HEK293T (cell line): ENCODE measurements at regions not wholly inside any gene's neighbourhood (a gene's known extent, or its start where the extent isn't known, plus 50 kb on each side); places are given as distances from the start of the nearest gene placed in this dataset.

ENCODE experiments used
- CTCF ChIA-PET: fragments of 350-600 bp; formaldehyde crosslinking; extraction: SDS; loops from one replicate; lab custom pipeline; 2021; ENCODE audit warnings: antibody characterized with exemption, inconsistent platforms; lab: Yijun Ruan, JAX
- POLR2A ChIA-PET: fragments of 350-600 bp; formaldehyde crosslinking; extraction: SDS; loops from one replicate; lab custom pipeline; 2020; ENCODE audit warnings: antibody characterized with exemption, inconsistent platforms; lab: Yijun Ruan, JAX
- DNase-seq: peaks from one replicate; pipeline ENCODE4 v3.0.0; 2012; ENCODE audit warnings: mixed read lengths; ENCODE audit errors: extremely low spot score
- ARNT ChIP-seq: fragments of 450-650 bp; IDR thresholded peaks from 2 replicates; pipeline ENCODE4 v1.6.1; 2017; ENCODE audit warnings: mild to moderate bottlenecking
- BHLHE40 ChIP-seq: fragments of 450-650 bp; IDR thresholded peaks from 2 replicates; pipeline ENCODE4 v1.6.1; 2016; ENCODE audit warnings: mild to moderate bottlenecking, moderate library complexity, borderline replicate concordance
- CTBP1 ChIP-seq: fragments of 450-650 bp; IDR thresholded peaks from 2 replicates; pipeline ENCODE4 v1.6.1; 2016; ENCODE audit warnings: borderline replicate concordance
- ELF4 ChIP-seq: fragments of 450-650 bp; IDR thresholded peaks from 2 replicates; pipeline ENCODE4 v1.6.1; 2017; ENCODE audit warnings: antibody characterized with exemption
- FOXA1 ChIP-seq: fragments of 450-650 bp; IDR thresholded peaks from 2 replicates; pipeline ENCODE4 v1.6.1; 2016; ENCODE audit warnings: mild to moderate bottlenecking
- FOXK2 ChIP-seq: fragments of 450-650 bp; IDR thresholded peaks from 2 replicates; pipeline ENCODE4 v1.6.1; 2016; ENCODE audit warnings: mild to moderate bottlenecking
- FOXM1 ChIP-seq: fragments of 450-650 bp; IDR thresholded peaks from 2 replicates; pipeline ENCODE4 v1.6.1; 2017; ENCODE audit warnings: mild to moderate bottlenecking, borderline replicate concordance
- HDGF ChIP-seq: fragments of 450-650 bp; IDR thresholded peaks from 2 replicates; pipeline ENCODE4 v1.6.1; 2017; ENCODE audit warnings: antibody characterized with exemption, borderline replicate concordance
- L3MBTL2 ChIP-seq: fragments of 450-650 bp; conservative IDR thresholded peaks from 2 replicates; pipeline ENCODE4 v1.6.1; 2016; ENCODE audit warnings: mild to moderate bottlenecking
- LEF1 ChIP-seq: fragments of 450-650 bp; IDR thresholded peaks from 2 replicates; pipeline ENCODE4 v1.6.1; 2017; ENCODE audit warnings: mild to moderate bottlenecking, borderline replicate concordance
- NFRKB ChIP-seq: fragments of 450-650 bp; IDR thresholded peaks from 2 replicates; pipeline ENCODE4 v1.6.1; 2016; ENCODE audit warnings: mild to moderate bottlenecking, moderate library complexity
- PKNOX1 ChIP-seq: fragments of 450-650 bp; IDR thresholded peaks from 2 replicates; pipeline ENCODE4 v1.6.1; 2016
- SP1 ChIP-seq: fragments of 450-650 bp; IDR thresholded peaks from 2 replicates; pipeline ENCODE4 v1.6.1; 2017
- SUZ12 ChIP-seq: fragments of 450-650 bp; IDR thresholded peaks from 2 replicates; pipeline ENCODE4 v1.6.1; 2016; ENCODE audit warnings: mild to moderate bottlenecking
- TARDBP ChIP-seq: fragments of 450-650 bp; IDR thresholded peaks from 2 replicates; pipeline ENCODE4 v1.6.1; 2016
- ZNF384 ChIP-seq: fragments of 450-650 bp; IDR thresholded peaks from 2 replicates; pipeline ENCODE4 v1.6.1; 2016

GRCh38 chr9:85216601-85217000 is 525.2 kb downstream of the AGTPBP1 start:
- POLR2A ChIA-PET: no interaction called here
- no peak for DNase-seq
- no peak for TF ChIP-seq FOXA1
- no peak for TF ChIP-seq FOXM1
- no peak for TF ChIP-seq ZNF384
- TF ChIP-seq FOXK2: no peak
- CTCF ChIA-PET: no interaction called here

- no peak for TF ChIP-seq LEF1
- no peak for TF ChIP-seq ARNT
- TF ChIP-seq PKNOX1: no peak
- no peak for TF ChIP-seq ZNF384
- TF ChIP-seq SUZ12: no peak
- no peak for TF ChIP-seq L3MBTL2
- TF ChIP-seq CTBP1: no peak
- TF ChIP-seq TARDBP: no peak
- TF ChIP-seq ELF4: no peak
- no peak for TF ChIP-seq HDGF
- no peak for TF ChIP-seq FOXA1
- TF ChIP-seq NFRKB: no peak
- no peak for TF ChIP-seq BHLHE40
- TF ChIP-seq SP1: no peak
- TF ChIP-seq FOXK2: no peak
- TF ChIP-seq FOXM1: no peak
- DNase-seq: no peak
- POLR2A ChIA-PET: no interaction called here
- CTCF ChIA-PET: no interaction called here
These were observed 525.8 kb downstream of the AGTPBP1 start for GRCh38 chr9:85215961-85216360.

GRCh38 chr9:85215416-85215815 is 526.3 kb downstream of the AGTPBP1 start:
- ChIA-PET CTCF (interaction anchor here (0.9 kb wide), 1 partner anchor 694 kb away, joined by 3 read pairs; no protein-coding TSS in a partner anchor), POLR2A (no interaction called here)
- TF ChIP-seq CTBP1 (no peak), ARNT (no peak), FOXA1 (no peak), FOXM1 (no peak), FOXK2 (no peak), HDGF (no peak), ZNF384 (no peak), BHLHE40 (no peak), NFRKB (no peak), ELF4 (no peak), SP1 (no peak), TARDBP (no peak), SUZ12 (no peak), PKNOX1 (no peak), LEF1 (no peak)
- DNase-seq: no peak

GRCh38 chr9:85213650-85214607 is 527.8 kb downstream of the AGTPBP1 start:
- no peak for TF ChIP-seq FOXA1
- TF ChIP-seq FOXK2: no peak
- TF ChIP-seq LEF1: no peak
- TF ChIP-seq ZNF384: no peak
- no peak for TF ChIP-seq SUZ12
- TF ChIP-seq L3MBTL2: no peak
- TF ChIP-seq ARNT: no peak
- TF ChIP-seq NFRKB: no peak
- TF ChIP-seq HDGF: no peak
- TF ChIP-seq PKNOX1: no peak
- no peak for TF ChIP-seq SP1
- no peak for TF ChIP-seq FOXM1
- no peak for TF ChIP-seq ELF4
- TF ChIP-seq BHLHE40: no peak
- TF ChIP-seq CTBP1: no peak
- ChIA-PET POLR2A (no interaction called here), CTCF (interaction anchor here (1.6 kb wide), 1 partner anchor 64 kb away, joined by 6 read pairs; no protein-coding TSS in a partner anchor)
- no peak for DNase-seq

- ChIA-PET POLR2A (no interaction called here), CTCF (interaction anchor here (1.6 kb wide), 1 partner anchor 63 kb away, joined by 6 read pairs; no protein-coding TSS in a partner anchor)
- TF ChIP-seq FOXM1: no peak
- no peak for TF ChIP-seq ARNT
- TF ChIP-seq FOXK2: no peak
- DNase-seq: no peak
These were observed 528.9 kb downstream of the AGTPBP1 start for GRCh38 chr9:85212887-85213286.

- ChIA-PET CTCF (interaction anchor here (1.6 kb wide), 1 partner anchor 62 kb away, joined by 6 read pairs; no protein-coding TSS in a partner anchor), POLR2A (no interaction called here)
- no peak for DNase-seq
- TF ChIP-seq BHLHE40 (no peak), SP1 (no peak), CTBP1 (no peak)
These were observed 529.5 kb downstream of the AGTPBP1 start for GRCh38 chr9:85212209-85212608.
